ENCODE measurements at regions not wholly inside any gene's neighbourhood (a gene's known extent, or its start where the extent isn't known, plus 50 kb on each side); places are given as distances from the start of the nearest gene placed in this dataset.
"Not testable (repeated sequence)": the region's sequence is repeated elsewhere in the genome, so short reads cannot be mapped to it uniquely, and the experiment has no call there.

GRCh38 chr1:233505889-233506288, 108.0 kb upstream of the KCNK1 start:
- intact Hi-C loops (cut with DNase I); ATAC-seq; DNase-seq (ENCODE audit: missing footprints): not testable (repeated sequence)

GRCh38 chr1:233509526-233509925, 104.4 kb upstream of the KCNK1 start:
- intact Hi-C loops (cut with DNase I) = no loop called here
- no peak for DNase-seq (ENCODE audit: missing footprints)
- no peak for ATAC-seq

GRCh38 chr1:233512538-233512937, 101.4 kb upstream of the KCNK1 start:
- intact Hi-C loops (cut with DNase I) = no loop called here
- DNase-seq (ENCODE audit: missing footprints) = no peak
- ATAC-seq = no peak

- intact Hi-C loops (cut with DNase I) = no loop called here
- DNase-seq (ENCODE audit: missing footprints) (no peak), ATAC-seq (no peak)
Measured at GRCh38 chr1:233513431-233513830, 100.5 kb upstream of the KCNK1 start.

GRCh38 chr1:233514946-233515391, 98.9 kb upstream of the KCNK1 start:
- intact Hi-C loops (cut with DNase I) = no loop called here
- no peak for DNase-seq (ENCODE audit: missing footprints)
- ATAC-seq = no peak

GRCh38 chr1:233516732-233517131, 97.2 kb upstream of the KCNK1 start:
- intact Hi-C loops (cut with DNase I) = no loop called here
- DNase-seq (ENCODE audit: missing footprints) = no peak
- ATAC-seq = no peak

GRCh38 chr1:233518344-233518743, 95.6 kb upstream of the KCNK1 start:
- no peak for ATAC-seq
- intact Hi-C loops (cut with DNase I) = loop anchor here (1.0 kb wide), 1 partner anchor 273 kb away; no protein-coding TSS in a partner anchor

GRCh38 chr1:233520261-233521191, 93.4 kb upstream of the KCNK1 start:
- ATAC-seq (no peak), DNase-seq (ENCODE audit: missing footprints) (no peak)
- intact Hi-C loops (cut with DNase I) = no loop called here

More at GRCh38 chr1:233518344-233518743, 95.6 kb upstream of the KCNK1 start:
- DNase-seq (ENCODE audit: missing footprints) = no peak

GRCh38 chr1:233523047-233523446, 90.9 kb upstream of the KCNK1 start:
- ATAC-seq (no peak), DNase-seq (ENCODE audit: missing footprints) (no peak)
- intact Hi-C loops (cut with DNase I) = no loop called here

- intact Hi-C loops (cut with DNase I) = no loop called here
- no peak for ATAC-seq
- no peak for DNase-seq (ENCODE audit: missing footprints)
Measured at GRCh38 chr1:233527818-233528217, 86.1 kb upstream of the KCNK1 start.

GRCh38 chr1:233530665-233531386, 83.1 kb upstream of the KCNK1 start:
- intact Hi-C loops (cut with DNase I) = no loop called here
- DNase-seq (ENCODE audit: missing footprints) = no peak
- no peak for ATAC-seq

GRCh38 chr1:233540816-233541215, 73.1 kb upstream of the KCNK1 start:
- intact Hi-C loops (cut with DNase I) = no loop called here
- ATAC-seq (no peak), DNase-seq (ENCODE audit: missing footprints) (no peak)

GRCh38 chr1:233543338-233544255, 70.3 kb upstream of the KCNK1 start:
- DNase-seq (ENCODE audit: missing footprints) (no peak), ATAC-seq (no peak)
- intact Hi-C loops (cut with DNase I) = no loop called here

GRCh38 chr1:233544304-233544703, 69.6 kb upstream of the KCNK1 start:
- DNase-seq (ENCODE audit: missing footprints) (no peak), ATAC-seq (peak; percentile 23)
- intact Hi-C loops (cut with DNase I) = no loop called here

GRCh38 chr1:233547726-233548125, 66.2 kb upstream of the KCNK1 start:
- ATAC-seq (no peak), DNase-seq (ENCODE audit: missing footprints) (no peak)
- intact Hi-C loops (cut with DNase I) = no loop called here

- no peak for DNase-seq (ENCODE audit: missing footprints)
- no peak for ATAC-seq
- intact Hi-C loops (cut with DNase I) = no loop called here
Measured at GRCh38 chr1:233549404-233549803, 64.5 kb upstream of the KCNK1 start.

GRCh38 chr1:233549917-233550316, 64.0 kb upstream of the KCNK1 start:
- no peak for ATAC-seq
- intact Hi-C loops (cut with DNase I) = no loop called here
- DNase-seq (ENCODE audit: missing footprints) = no peak

- DNase-seq (ENCODE audit: missing footprints) = no peak
- intact Hi-C loops (cut with DNase I) = no loop called here
- ATAC-seq = no peak
Measured at GRCh38 chr1:233554037-233554436, 59.9 kb upstream of the KCNK1 start.

Data from Right ventricle myocardium inferior (tissue), 1 donor.